ENCODE measurements at regions not wholly inside any gene's neighbourhood (a gene's known extent, or its start where the extent isn't known, plus 50 kb on each side); places are given as distances from the start of the nearest gene placed in this dataset.

DNA sequence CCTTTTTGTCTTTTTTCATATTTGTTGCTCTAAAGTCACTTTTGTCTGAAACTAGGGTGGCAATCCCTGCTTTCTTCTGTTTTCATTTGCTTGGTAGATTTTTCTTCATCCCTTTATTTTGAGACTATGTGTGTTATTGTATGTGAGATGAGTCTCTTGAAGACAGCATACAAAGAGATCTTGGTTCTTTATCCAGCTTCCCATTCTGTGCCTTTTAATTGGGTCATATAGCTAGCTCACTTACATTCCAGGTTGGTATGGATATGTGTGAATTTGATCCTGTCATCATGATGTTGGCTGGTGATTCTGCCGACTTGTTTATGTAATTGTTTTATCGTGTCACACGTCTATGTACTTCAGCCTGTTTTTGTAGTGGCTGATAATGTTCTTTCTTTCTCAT is 267.7 kb upstream of the MGAT4C start:
- Histone ChIP-seq H3K4me1 (ENCODE audit: control insufficient read depth in 1 of 2, insufficient read depth in 1 of 2, low read depth in 1 of 2, low read length in 1 of 2) (no peaks in the 10 kb centered on the region), H3K27me3 (no peaks in the 10 kb centered on the region), H3K4me3 (ENCODE audit: low read depth in 1 of 2, low read length in 1 of 2) (no peak overlapping the region), H3K9me3 (no peaks in the 10 kb centered on the region), H3K27ac (no peak overlapping the region), H3K36me3 (no peaks in the 10 kb centered on the region)
- TF ChIP-seq, protein P1, sequence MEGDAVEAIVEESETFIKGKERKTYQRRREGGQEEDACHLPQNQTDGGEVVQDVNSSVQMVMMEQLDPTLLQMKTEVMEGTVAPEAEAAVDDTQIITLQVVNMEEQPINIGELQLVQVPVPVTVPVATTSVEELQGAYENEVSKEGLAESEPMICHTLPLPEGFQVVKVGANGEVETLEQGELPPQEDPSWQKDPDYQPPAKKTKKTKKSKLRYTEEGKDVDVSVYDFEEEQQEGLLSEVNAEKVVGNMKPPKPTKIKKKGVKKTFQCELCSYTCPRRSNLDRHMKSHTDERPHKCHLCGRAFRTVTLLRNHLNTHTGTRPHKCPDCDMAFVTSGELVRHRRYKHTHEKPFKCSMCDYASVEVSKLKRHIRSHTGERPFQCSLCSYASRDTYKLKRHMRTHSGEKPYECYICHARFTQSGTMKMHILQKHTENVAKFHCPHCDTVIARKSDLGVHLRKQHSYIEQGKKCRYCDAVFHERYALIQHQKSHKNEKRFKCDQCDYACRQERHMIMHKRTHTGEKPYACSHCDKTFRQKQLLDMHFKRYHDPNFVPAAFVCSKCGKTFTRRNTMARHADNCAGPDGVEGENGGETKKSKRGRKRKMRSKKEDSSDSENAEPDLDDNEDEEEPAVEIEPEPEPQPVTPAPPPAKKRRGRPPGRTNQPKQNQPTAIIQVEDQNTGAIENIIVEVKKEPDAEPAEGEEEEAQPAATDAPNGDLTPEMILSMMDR (IDR thresholded peaks at IDR 0.05), result no peak

DNA sequence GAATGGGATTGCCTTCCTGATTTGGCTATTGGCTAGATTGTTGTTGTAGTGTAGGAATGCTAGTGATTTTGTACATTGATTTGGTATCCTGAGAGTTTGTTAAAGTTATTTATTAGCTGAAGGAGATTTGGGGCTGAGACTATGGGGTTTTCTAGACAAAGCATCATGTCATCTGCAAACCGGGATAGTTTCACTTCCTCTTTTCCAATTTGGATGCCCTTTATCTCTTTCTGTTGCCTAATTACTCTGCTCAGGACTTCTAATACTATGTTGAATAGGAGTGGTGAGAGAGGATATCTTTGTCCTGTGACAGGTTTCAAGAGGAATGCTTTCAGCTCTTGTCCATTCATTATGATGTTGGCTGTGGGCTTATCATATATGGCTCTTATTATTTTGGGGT is 265.7 kb upstream of the MGAT4C start:
- Histone ChIP-seq H3K4me3 (ENCODE audit: low read depth in 1 of 2, low read length in 1 of 2) (no peak overlapping the region), H3K9me3 (no peaks in the 10 kb centered on the region), H3K4me1 (ENCODE audit: control insufficient read depth in 1 of 2, insufficient read depth in 1 of 2, low read depth in 1 of 2, low read length in 1 of 2) (no peaks in the 10 kb centered on the region), H3K27me3 (no peaks in the 10 kb centered on the region), H3K36me3 (no peaks in the 10 kb centered on the region), H3K27ac (no peak overlapping the region)
- TF ChIP-seq, protein P1 (IDR thresholded peaks at IDR 0.05), result no peak

DNA sequence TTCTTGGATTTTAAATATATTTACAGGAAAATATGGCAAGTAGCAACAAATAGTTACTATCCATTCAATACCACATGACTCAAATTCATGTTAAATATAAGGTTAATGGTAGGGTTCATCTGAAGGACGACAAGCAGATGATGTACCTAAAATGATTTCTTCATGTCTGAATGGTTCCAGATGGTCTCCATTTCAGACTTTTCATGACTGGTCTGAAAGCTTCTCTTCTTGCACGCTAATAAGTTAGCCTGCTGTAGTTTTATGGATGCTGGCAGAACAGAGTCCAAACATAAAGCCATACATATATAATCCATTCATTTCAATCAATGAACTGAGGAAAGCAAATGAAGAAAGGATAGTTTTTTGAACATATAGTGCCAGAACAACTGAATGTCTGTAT is 257.0 kb upstream of the MGAT4C start:
- H3K9me3 ChIP-seq, result no peaks in the 10 kb centered on the region
- H3K27ac ChIP-seq, result no peak overlapping the region
- H3K4me3 ChIP-seq (ENCODE audit: low read depth in 1 of 2, low read length in 1 of 2), result no peak overlapping the region
- no peaks in the 10 kb centered on the region for H3K4me1 ChIP-seq (ENCODE audit: control insufficient read depth in 1 of 2, insufficient read depth in 1 of 2, low read depth in 1 of 2, low read length in 1 of 2)
- H3K27me3 ChIP-seq, result no peaks in the 10 kb centered on the region
- H3K36me3 ChIP-seq, result no peaks in the 10 kb centered on the region
- TF ChIP-seq, protein P1 (IDR thresholded peaks at IDR 0.05), result no peak

DNA sequence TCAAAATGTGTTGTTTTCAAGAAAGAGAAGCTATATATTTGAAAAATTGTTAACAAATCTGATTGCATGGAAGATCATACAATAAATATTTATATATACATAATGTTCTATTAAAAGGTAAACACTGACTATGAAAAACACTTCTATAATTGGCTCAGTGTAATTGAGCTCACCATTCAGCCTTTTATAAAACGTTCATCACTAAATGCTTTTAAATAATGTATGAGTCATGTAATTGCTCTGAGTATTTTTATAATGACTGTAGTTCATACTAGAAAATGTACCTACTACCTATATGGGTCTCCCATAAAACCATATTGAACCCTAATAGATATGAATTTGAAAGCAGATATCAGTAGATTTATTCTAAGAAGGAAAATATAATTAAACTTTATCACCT is 240.4 kb upstream of the MGAT4C start:
- Histone ChIP-seq H3K4me3 (ENCODE audit: low read depth in 1 of 2, low read length in 1 of 2) (no peak overlapping the region), H3K27ac (no peak overlapping the region), H3K36me3 (no peaks in the 10 kb centered on the region), H3K9me3 (no peaks in the 10 kb centered on the region), H3K4me1 (ENCODE audit: control insufficient read depth in 1 of 2, insufficient read depth in 1 of 2, low read depth in 1 of 2, low read length in 1 of 2) (no peaks in the 10 kb centered on the region), H3K27me3 (no peaks in the 10 kb centered on the region)
- TF ChIP-seq, protein P1 (IDR thresholded peaks at IDR 0.05), result no peak

DNA sequence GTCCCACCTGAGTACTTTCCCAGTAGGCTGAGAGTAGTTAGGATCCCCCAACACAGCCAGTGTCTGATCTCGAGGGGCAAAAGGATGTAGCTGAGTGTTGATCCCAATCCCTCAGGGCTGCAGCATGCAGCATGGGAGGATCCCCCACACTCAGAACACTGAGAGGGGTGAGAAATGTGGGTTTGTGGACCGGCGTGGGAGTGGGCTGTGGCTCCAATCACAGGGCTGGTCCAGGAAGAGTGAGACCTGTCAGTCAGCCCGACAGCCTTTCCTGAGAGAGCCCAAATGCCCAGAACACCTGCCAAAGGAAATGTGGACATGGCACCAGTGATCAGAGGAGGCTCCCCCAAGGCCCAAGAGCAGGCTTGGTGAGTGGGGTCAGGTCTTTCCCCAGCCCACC is 228.3 kb upstream of the MGAT4C start:
- H3K4me1 ChIP-seq (ENCODE audit: control insufficient read depth in 1 of 2, insufficient read depth in 1 of 2, low read depth in 1 of 2, low read length in 1 of 2), result no peaks in the 10 kb centered on the region

More for the DNA sequence above, 228.3 kb upstream of the MGAT4C start:
- no peaks in the 10 kb centered on the region for H3K36me3 ChIP-seq
- H3K9me3 ChIP-seq, result no peaks in the 10 kb centered on the region
- TF ChIP-seq, protein P1 (IDR thresholded peaks at IDR 0.05), result no peak
- no peaks in the 10 kb centered on the region for H3K27me3 ChIP-seq
- no peak overlapping the region for H3K4me3 ChIP-seq (ENCODE audit: low read depth in 1 of 2, low read length in 1 of 2)
- no peak overlapping the region for H3K27ac ChIP-seq
